SU-DHL-6 (cell line): ENCODE measurements at regions not wholly inside any gene's neighbourhood (a gene's known extent, or its start where the extent isn't known, plus 50 kb on each side); places are given as distances from the start of the nearest gene placed in this dataset.

Experiments
- H2AFZ ChIP-seq: fragments of 200-600 bp; sonication (generic); 2 replicates; pipeline ENCODE4 v1.6.1; 2014; ENCODE audit warnings: low read depth, mild to moderate bottlenecking, moderate library complexity, mixed read lengths, antibody characterized with exemption, low read length; ENCODE audit not compliant: severe bottlenecking
- H3F3A ChIP-seq: fragments of 200-600 bp; shearing (Covaris generic); 2 replicates; pipeline ENCODE4 v1.6.0; 2016; ENCODE audit warnings: antibody characterized with exemption, mild to moderate bottlenecking; ENCODE audit not compliant: insufficient read depth
- H3K27ac ChIP-seq: fragments of 200-600 bp; sonication (generic); 2 replicates; pipeline ENCODE4 v1.5.1; 2016; ENCODE audit warnings: low read depth, mild to moderate bottlenecking, low read length, moderate library complexity, mixed read lengths
- H3K27me3 ChIP-seq: fragments of 200-600 bp; sonication (generic), shearing (Covaris generic); 2 replicates; pipeline ENCODE4 v1.6.0; 2014; ENCODE audit warnings: mild to moderate bottlenecking, low read length
- H3K36me3 ChIP-seq: fragments of 200-600 bp; sonication (generic); 2 replicates; pipeline ENCODE4 v1.6.1; 2014; ENCODE audit warnings: mild to moderate bottlenecking, low read length, mixed read lengths
- H3K4me2 ChIP-seq: fragments of 300-600, 200-600 bp; shearing (Covaris generic), sonication (generic); 2 replicates; pipeline ENCODE4 v1.6.0; 2014; ENCODE audit warnings: low read length, low read depth, mild to moderate bottlenecking; ENCODE audit not compliant: poor library complexity, severe bottlenecking
- H3K4me3 ChIP-seq: fragments of 200-600 bp; sonication (generic); 2 replicates; pipeline ENCODE4 v1.5.1; 2014; ENCODE audit warnings: antibody characterized with exemption, low read length, mild to moderate bottlenecking, mixed read lengths; ENCODE audit not compliant: insufficient read depth, poor library complexity, severe bottlenecking
- H3K79me2 ChIP-seq: fragments of 200-600 bp; sonication (generic); 2 replicates; pipeline ENCODE4 v1.6.1; 2014; ENCODE audit warnings: mild to moderate bottlenecking, low read length, moderate library complexity; ENCODE audit not compliant: insufficient read depth
- H3K9ac ChIP-seq: fragments of 200-600 bp; sonication (generic); 2 replicates; pipeline ENCODE4 v1.7.0; 2014; ENCODE audit warnings: mild to moderate bottlenecking, low read length
- H3K9me2 ChIP-seq: fragments of 200-600 bp; sonication (generic); replicated peaks from 2 replicates; pipeline ENCODE4 v1.6.1; 2014; ENCODE audit warnings: low read length; ENCODE audit not compliant: insufficient read depth
- H3K9me3 ChIP-seq: fragments of 200-600 bp; sonication (generic); 2 replicates; pipeline ENCODE4 v1.6.1; 2014; ENCODE audit warnings: low read length, mixed read lengths; ENCODE audit not compliant: insufficient read depth
- H4K20me1 ChIP-seq: fragments of 200-600 bp; sonication (generic); 2 replicates; pipeline ENCODE4 v1.6.1; 2014; ENCODE audit warnings: low read depth, mild to moderate bottlenecking, antibody characterized with exemption, low read length, moderate library complexity, mixed read lengths
- EZH2phosphoT487 ChIP-seq: fragments of 200-600 bp; sonication (generic), shearing (Covaris generic); conservative IDR thresholded peaks from 2 replicates; pipeline ENCODE4 v1.6.1; 2018; ENCODE audit warnings: mild to moderate bottlenecking, antibody characterized with exemption, low read length, moderate library complexity, mixed read lengths
- TF ChIP-seq, protein P1 (sequence below): fragments of 200-600 bp; sonication (generic); IDR thresholded peaks from one replicate; pipeline ENCODE4 v1.5.1; 2017; ENCODE audit warnings: antibody characterized with exemption, mild to moderate bottlenecking, low read length, moderate library complexity; ENCODE audit not compliant: insufficient read depth, poor library complexity, severe bottlenecking

DNA sequence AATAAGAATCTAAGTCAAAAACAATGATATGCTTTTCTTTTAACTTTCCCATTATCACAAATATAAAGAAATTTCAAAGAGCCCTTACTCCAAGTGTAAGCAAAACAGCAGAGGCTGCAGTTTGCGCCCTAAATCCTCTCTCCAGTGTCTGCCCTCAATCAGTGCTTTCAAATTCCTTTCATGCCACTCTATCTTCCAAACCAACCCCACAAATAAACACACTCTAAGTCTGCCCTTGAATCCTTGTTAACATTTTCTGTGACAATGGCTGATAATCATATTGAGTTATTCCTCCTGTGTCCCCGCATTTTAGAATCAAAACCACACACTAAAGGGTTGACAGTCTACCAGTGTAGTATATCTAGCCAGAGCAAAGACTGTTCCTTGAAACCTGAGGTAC is 317.9 kb upstream of the MARCKS start:
- Histone ChIP-seq H3K4me2 (no peak overlapping the region), H3K36me3 (no peaks in the 10 kb centered on the region), H2AFZ (no peak overlapping the region), H3K79me2 (no peaks in the 10 kb centered on the region), H3K9me2 (no peaks in the 10 kb centered on the region), H3K9me3 (no peaks in the 10 kb centered on the region), H3K27me3 (no peaks in the 10 kb centered on the region), H3K9ac (no peak overlapping the region), H3K27ac (no peak overlapping the region), H4K20me1 (no peaks in the 10 kb centered on the region), H3K4me3 (no peak overlapping the region), H3F3A (no peaks in the 10 kb centered on the region)
- TF ChIP-seq, protein P1, sequence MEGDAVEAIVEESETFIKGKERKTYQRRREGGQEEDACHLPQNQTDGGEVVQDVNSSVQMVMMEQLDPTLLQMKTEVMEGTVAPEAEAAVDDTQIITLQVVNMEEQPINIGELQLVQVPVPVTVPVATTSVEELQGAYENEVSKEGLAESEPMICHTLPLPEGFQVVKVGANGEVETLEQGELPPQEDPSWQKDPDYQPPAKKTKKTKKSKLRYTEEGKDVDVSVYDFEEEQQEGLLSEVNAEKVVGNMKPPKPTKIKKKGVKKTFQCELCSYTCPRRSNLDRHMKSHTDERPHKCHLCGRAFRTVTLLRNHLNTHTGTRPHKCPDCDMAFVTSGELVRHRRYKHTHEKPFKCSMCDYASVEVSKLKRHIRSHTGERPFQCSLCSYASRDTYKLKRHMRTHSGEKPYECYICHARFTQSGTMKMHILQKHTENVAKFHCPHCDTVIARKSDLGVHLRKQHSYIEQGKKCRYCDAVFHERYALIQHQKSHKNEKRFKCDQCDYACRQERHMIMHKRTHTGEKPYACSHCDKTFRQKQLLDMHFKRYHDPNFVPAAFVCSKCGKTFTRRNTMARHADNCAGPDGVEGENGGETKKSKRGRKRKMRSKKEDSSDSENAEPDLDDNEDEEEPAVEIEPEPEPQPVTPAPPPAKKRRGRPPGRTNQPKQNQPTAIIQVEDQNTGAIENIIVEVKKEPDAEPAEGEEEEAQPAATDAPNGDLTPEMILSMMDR = no peak
- TF ChIP-seq EZH2phosphoT487 = no peak

DNA sequence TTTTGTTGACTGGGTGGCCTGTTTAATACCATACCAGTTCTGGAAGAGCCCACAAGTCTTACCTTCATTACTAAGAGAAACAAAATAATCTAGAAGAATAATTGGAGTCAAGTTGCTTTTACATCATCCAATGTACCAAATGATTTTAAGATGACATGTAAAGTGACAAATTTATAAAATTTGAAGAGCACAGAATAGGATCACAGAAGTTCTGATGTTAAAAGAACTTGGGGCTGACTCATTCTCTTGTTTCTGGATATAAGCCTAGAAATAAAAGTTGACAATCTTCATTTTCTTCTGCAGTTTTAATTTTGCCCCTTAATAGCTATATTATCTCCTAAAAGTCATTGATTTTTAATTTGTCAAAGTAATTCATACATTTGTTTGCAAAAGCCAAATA is 317.5 kb upstream of the MARCKS start:
- no peaks in the 10 kb centered on the region for H3K9me2 ChIP-seq
- H3K27me3 ChIP-seq = no peaks in the 10 kb centered on the region
- H3F3A ChIP-seq = no peaks in the 10 kb centered on the region
- no peak overlapping the region for H3K4me2 ChIP-seq
- no peaks in the 10 kb centered on the region for H3K36me3 ChIP-seq
- H3K9me3 ChIP-seq = no peaks in the 10 kb centered on the region
- no peaks in the 10 kb centered on the region for H3K79me2 ChIP-seq
- H3K27ac ChIP-seq = no peak overlapping the region
- no peak overlapping the region for H3K4me3 ChIP-seq
- H4K20me1 ChIP-seq = no peaks in the 10 kb centered on the region
- H2AFZ ChIP-seq = no peak overlapping the region
- TF ChIP-seq, protein P1 = no peak
- no peak for TF ChIP-seq EZH2phosphoT487
- H3K9ac ChIP-seq = no peak overlapping the region

DNA sequence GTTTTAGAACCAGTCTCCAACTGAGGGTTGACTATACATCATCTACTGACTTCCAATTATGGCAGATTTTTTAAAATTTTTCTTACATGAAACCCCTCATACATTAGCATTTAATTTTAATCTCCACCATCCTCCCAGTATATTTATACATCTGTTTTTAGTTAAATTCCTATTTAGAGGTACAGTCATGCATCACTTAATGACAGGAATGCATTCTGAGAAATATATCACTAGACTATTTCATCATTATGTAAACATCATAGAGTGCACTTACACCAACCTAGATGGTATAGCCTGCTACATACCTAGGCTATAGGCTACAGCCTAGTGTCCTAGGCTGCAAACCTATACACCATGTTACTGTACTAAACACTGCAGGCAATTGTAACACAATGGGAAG is 316.7 kb upstream of the MARCKS start:
- Histone ChIP-seq H2AFZ (no peak overlapping the region), H3K9me3 (no peaks in the 10 kb centered on the region), H3K36me3 (no peaks in the 10 kb centered on the region), H3K27ac (no peak overlapping the region), H3K9ac (no peak overlapping the region), H3F3A (no peaks in the 10 kb centered on the region), H3K4me2 (no peak overlapping the region), H3K27me3 (no peaks in the 10 kb centered on the region), H4K20me1 (no peaks in the 10 kb centered on the region), H3K9me2 (no peaks in the 10 kb centered on the region), H3K79me2 (no peaks in the 10 kb centered on the region), H3K4me3 (no peak overlapping the region)
- TF ChIP-seq, protein P1 = no peak
- TF ChIP-seq EZH2phosphoT487 = no peak
